ENCODE measurements at regions not wholly inside any gene's neighbourhood (a gene's known extent, or its start where the extent isn't known, plus 50 kb on each side); places are given as distances from the start of the nearest gene placed in this dataset.

DNA sequence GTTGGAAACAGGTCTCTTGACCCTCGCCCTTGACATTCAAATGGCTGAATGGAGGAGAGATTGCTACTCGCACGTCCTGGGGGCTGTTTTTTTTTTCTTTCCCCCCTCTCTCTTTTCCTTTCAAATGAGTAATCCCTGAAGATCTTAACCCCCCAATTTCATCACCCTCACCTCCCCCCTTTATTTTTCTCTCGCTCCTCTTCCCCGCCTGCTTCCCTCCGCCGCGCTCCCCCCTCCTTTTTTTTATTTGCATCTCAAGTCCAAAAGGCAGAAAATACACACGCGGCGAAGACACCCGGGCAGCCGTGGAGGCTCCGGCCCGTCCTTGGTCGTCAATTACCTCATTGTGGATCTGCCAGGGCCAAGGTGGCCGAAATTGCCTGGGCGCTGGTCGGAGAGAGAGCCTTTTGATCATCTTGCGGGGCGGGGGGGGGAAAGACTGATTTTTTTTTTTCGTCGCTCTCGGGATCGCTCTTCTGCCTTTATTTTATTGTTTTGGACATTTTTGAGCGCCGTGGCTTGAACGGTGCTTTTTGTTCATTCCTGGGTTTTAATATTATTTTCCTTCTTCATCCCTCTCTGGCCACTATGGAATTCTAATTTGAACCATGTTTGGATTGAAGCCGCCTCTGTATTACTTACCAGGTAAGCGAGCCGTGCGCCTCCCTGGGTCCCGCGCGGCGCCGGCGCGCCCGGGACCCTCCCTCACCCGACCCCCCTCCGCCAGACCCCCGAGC lies 57.2 kb upstream of the GSE1 start:
- TF ChIP-seq, protein P1, sequence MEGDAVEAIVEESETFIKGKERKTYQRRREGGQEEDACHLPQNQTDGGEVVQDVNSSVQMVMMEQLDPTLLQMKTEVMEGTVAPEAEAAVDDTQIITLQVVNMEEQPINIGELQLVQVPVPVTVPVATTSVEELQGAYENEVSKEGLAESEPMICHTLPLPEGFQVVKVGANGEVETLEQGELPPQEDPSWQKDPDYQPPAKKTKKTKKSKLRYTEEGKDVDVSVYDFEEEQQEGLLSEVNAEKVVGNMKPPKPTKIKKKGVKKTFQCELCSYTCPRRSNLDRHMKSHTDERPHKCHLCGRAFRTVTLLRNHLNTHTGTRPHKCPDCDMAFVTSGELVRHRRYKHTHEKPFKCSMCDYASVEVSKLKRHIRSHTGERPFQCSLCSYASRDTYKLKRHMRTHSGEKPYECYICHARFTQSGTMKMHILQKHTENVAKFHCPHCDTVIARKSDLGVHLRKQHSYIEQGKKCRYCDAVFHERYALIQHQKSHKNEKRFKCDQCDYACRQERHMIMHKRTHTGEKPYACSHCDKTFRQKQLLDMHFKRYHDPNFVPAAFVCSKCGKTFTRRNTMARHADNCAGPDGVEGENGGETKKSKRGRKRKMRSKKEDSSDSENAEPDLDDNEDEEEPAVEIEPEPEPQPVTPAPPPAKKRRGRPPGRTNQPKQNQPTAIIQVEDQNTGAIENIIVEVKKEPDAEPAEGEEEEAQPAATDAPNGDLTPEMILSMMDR (IDR thresholded peaks at IDR 0.05), result no peak
- TF ChIP-seq POLR2A (IDR thresholded peaks at IDR 0.05) (no peak), EP300 (IDR thresholded peaks at IDR 0.05) (no peak)
